DOHH2 (cell line): ENCODE measurements at regions not wholly inside any gene's neighbourhood (a gene's known extent, or its start where the extent isn't known, plus 50 kb on each side); places are given as distances from the start of the nearest gene placed in this dataset.
"Not testable (repeated sequence)": the region's sequence is repeated elsewhere in the genome, so short reads cannot be mapped to it uniquely, and the experiment has no call there.

Experiments
- H3F3A ChIP-seq: fragments of 200-600 bp; sonication (generic), shearing (Covaris generic); 2 replicates; pipeline ENCODE4 v1.6.0; 2016; ENCODE audit warnings: antibody characterized with exemption, mild to moderate bottlenecking; ENCODE audit not compliant: control insufficient read depth, insufficient read depth
- H3K27ac ChIP-seq: fragments of 200-600 bp; sonication (generic); 2 replicates; pipeline ENCODE4 v1.5.1; 2014; ENCODE audit warnings: low read depth, mild to moderate bottlenecking, low read length, moderate library complexity
- H3K27me3 ChIP-seq: fragments of 200-600 bp; sonication (generic); 2 replicates; pipeline ENCODE4 v1.6.1; 2014; ENCODE audit warnings: mild to moderate bottlenecking, low read length, mixed read lengths; ENCODE audit not compliant: control insufficient read depth
- H3K36me3 ChIP-seq: fragments of 200-600 bp; sonication (generic); 2 replicates; pipeline ENCODE4 v1.6.1; 2014; ENCODE audit warnings: mild to moderate bottlenecking, low read length, moderate library complexity, mixed read lengths; ENCODE audit not compliant: control insufficient read depth
- H3K4me1 ChIP-seq: fragments of 200-600 bp; sonication (generic); 2 replicates; pipeline ENCODE4 v1.6.1; 2014; ENCODE audit warnings: mild to moderate bottlenecking, low read length, mixed read lengths; ENCODE audit not compliant: control insufficient read depth
- H3K4me2 ChIP-seq: fragments of 200-600 bp; sonication (generic); 2 replicates; pipeline ENCODE4 v1.6.0; 2014; ENCODE audit warnings: mild to moderate bottlenecking, low read length, moderate library complexity
- H3K4me3 ChIP-seq: fragments of 200-600 bp; sonication (generic); 2 replicates; pipeline ENCODE4 v1.5.1; 2014; ENCODE audit warnings: mild to moderate bottlenecking, low read length, mixed read lengths
- H3K79me2 ChIP-seq: fragments of 200-600 bp; sonication (generic); 2 replicates; pipeline ENCODE4 v1.6.1; 2014; ENCODE audit warnings: mild to moderate bottlenecking, low read length, mixed read lengths; ENCODE audit not compliant: control insufficient read depth
- H3K9me2 ChIP-seq: fragments of 200-600 bp; sonication (generic); replicated peaks from 2 replicates; pipeline ENCODE4 v1.6.1; 2014; ENCODE audit warnings: mild to moderate bottlenecking, low read length, mixed read lengths; ENCODE audit not compliant: control insufficient read depth
- H3K9me3 ChIP-seq: fragments of 200-600 bp; sonication (generic); 2 replicates; pipeline ENCODE4 v1.6.1; 2014; ENCODE audit warnings: antibody characterized with exemption, low read length, mixed read lengths; ENCODE audit not compliant: control insufficient read depth, insufficient read depth
- H4K20me1 ChIP-seq: fragments of 200-600 bp; sonication (generic); 2 replicates; pipeline ENCODE4 v1.6.0; 2014; ENCODE audit warnings: low read depth, mild to moderate bottlenecking, antibody characterized with exemption, low read length, moderate library complexity; ENCODE audit not compliant: control insufficient read depth, insufficient read depth
- EZH2phosphoT487 ChIP-seq: fragments of 200-600 bp; sonication (generic); IDR thresholded peaks from 2 replicates; pipeline ENCODE4 v1.6.1; 2017; ENCODE audit warnings: borderline replicate concordance, mild to moderate bottlenecking, antibody characterized with exemption, low read length, moderate library complexity, mixed read lengths
- TF ChIP-seq, protein P1 (sequence below): fragments of 200-600 bp; sonication (generic); IDR thresholded peaks from one replicate; pipeline ENCODE4 v1.5.1; 2014; ENCODE audit warnings: antibody characterized with exemption, mild to moderate bottlenecking, low read depth, low read length; ENCODE audit not compliant: poor library complexity, severe bottlenecking

DNA sequence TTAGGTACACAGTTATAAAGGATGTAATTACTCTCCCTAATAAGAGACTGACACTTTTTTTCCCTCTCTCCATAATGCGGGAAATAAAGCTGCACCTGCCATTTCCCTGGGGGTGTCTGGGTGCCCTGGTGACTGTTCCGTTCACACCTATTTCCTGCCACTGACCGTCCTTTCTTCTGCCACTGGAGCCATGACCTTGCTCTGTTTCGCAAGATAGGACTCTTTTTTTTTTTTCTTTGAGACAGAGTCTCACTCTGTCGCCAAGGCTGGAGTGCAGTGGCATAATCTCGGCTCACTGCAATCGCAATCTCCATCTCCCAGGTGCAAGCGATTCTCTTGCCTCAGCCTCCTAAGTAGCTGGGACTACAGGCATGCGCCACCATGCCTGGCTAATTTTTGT lies 66.1 kb upstream of the SERBP1 start:
- no peaks in the 10 kb centered on the region for H3K79me2 ChIP-seq
- H3K27ac ChIP-seq = no peak overlapping the region
- TF ChIP-seq, protein P1, sequence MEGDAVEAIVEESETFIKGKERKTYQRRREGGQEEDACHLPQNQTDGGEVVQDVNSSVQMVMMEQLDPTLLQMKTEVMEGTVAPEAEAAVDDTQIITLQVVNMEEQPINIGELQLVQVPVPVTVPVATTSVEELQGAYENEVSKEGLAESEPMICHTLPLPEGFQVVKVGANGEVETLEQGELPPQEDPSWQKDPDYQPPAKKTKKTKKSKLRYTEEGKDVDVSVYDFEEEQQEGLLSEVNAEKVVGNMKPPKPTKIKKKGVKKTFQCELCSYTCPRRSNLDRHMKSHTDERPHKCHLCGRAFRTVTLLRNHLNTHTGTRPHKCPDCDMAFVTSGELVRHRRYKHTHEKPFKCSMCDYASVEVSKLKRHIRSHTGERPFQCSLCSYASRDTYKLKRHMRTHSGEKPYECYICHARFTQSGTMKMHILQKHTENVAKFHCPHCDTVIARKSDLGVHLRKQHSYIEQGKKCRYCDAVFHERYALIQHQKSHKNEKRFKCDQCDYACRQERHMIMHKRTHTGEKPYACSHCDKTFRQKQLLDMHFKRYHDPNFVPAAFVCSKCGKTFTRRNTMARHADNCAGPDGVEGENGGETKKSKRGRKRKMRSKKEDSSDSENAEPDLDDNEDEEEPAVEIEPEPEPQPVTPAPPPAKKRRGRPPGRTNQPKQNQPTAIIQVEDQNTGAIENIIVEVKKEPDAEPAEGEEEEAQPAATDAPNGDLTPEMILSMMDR = no peak
- no peak for TF ChIP-seq EZH2phosphoT487
- H3K4me3 ChIP-seq = no peak overlapping the region
- no peaks in the 10 kb centered on the region for H3K36me3 ChIP-seq
- H3K27me3 ChIP-seq = peaks cover 12% of the 10 kb centered on the region
- no peaks in the 10 kb centered on the region for H3K9me2 ChIP-seq
- no peaks in the 10 kb centered on the region for H3K9me3 ChIP-seq
- H3F3A ChIP-seq = no peaks in the 10 kb centered on the region
- H3K4me2 ChIP-seq = no peak overlapping the region
- H4K20me1 ChIP-seq = no peaks in the 10 kb centered on the region
- H3K4me1 ChIP-seq = 0 out of 2 replicates have a peak, but pooled peaks cover 4% of the 10 kb centered on the region

GRCh38 chr1:67500413-67500959 lies 70.3 kb upstream of the SERBP1 start:
- Histone ChIP-seq H3K79me2 (no peaks in the 10 kb centered on the region), H3K27ac (no peak overlapping the region), H3K36me3 (no peaks in the 10 kb centered on the region), H3K4me2 (0 out of 2 replicates have a peak overlapping the region, but pooled peaks have one; percentile 20), H4K20me1 (no peaks in the 10 kb centered on the region), H3K9me3 (no peaks in the 10 kb centered on the region), H3K4me1 (0 out of 2 replicates have a peak, but pooled peaks cover 4% of the 10 kb centered on the region), H3F3A (no peaks in the 10 kb centered on the region), H3K4me3 (no peak overlapping the region), H3K27me3 (peaks cover 30% of the 10 kb centered on the region), H3K9me2 (no peaks in the 10 kb centered on the region)
- TF ChIP-seq, protein P1 = peak; percentile 93
- no peak for TF ChIP-seq EZH2phosphoT487

DNA sequence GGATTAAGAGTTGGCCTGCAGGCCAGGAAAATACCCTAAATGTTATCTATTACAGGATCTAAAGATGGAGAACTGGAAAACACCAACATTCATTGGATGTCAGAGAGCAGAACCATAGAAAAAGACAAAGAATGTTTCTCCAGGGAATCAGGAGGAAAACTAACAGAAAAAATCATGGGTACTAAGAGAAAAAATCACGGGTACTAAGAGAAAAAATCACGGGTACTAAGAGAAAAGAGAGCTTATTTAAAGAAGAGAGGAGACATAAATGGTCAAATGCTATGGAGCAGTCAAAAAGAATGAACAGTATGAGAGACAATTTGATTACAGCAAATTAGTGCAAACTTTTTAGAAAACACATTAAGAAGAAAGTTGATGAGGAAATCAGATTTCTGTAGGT lies 73.8 kb upstream of the SERBP1 start:
- Histone ChIP-seq H3F3A (no peaks in the 10 kb centered on the region), H3K27me3 (peaks cover 30% of the 10 kb centered on the region), H4K20me1 (no peaks in the 10 kb centered on the region), H3K27ac (no peak overlapping the region), H3K79me2 (no peaks in the 10 kb centered on the region), H3K9me3 (no peaks in the 10 kb centered on the region), H3K4me2 (no peak overlapping the region), H3K36me3 (no peaks in the 10 kb centered on the region), H3K4me3 (no peak overlapping the region), H3K4me1 (0 out of 2 replicates have a peak, but pooled peaks cover 4% of the 10 kb centered on the region), H3K9me2 (no peaks in the 10 kb centered on the region)
- TF ChIP-seq, protein P1 = no peak
- TF ChIP-seq EZH2phosphoT487 = no peak

GRCh38 chr1:67513392-67514294 lies 83.4 kb upstream of the SERBP1 start:
- not testable (repeated sequence) for H3K79me2 ChIP-seq, H3K36me3 ChIP-seq, H3K9me3 ChIP-seq, H3K27ac ChIP-seq, H3K9me2 ChIP-seq, H3K4me3 ChIP-seq, H3K4me2 ChIP-seq, H4K20me1 ChIP-seq, H3K4me1 ChIP-seq, H3F3A ChIP-seq, H3K27me3 ChIP-seq
